ENCODE measurements at regions not wholly inside any gene's neighbourhood (a gene's known extent, or its start where the extent isn't known, plus 50 kb on each side); places are given as distances from the start of the nearest gene placed in this dataset.

- TF ChIP-seq CTCF (conservative IDR thresholded peaks at IDR 0.05; ENCODE audit: low read depth in 2 of 2) (no peak), EZH2 (IDR thresholded peaks at IDR 0.05; ENCODE audit: low read depth, unreplicated experiment) (no peak), POLR2AphosphoS5 (IDR thresholded peaks at IDR 0.05; ENCODE audit: low read depth) (no peak), CREB1 (CRISPR knock-in tag; IDR thresholded peaks at IDR 0.05; ENCODE audit: low read depth) (no peak), JUNB (IDR thresholded peaks at IDR 0.05; ENCODE audit: unreplicated experiment) (no peak), EZH2phosphoT487 (IDR thresholded peaks at IDR 0.05; ENCODE audit: unreplicated experiment) (no peak), STAT1 (IDR thresholded peaks at IDR 0.05; ENCODE audit: unreplicated experiment) (no peak), ZNF331 (CRISPR knock-in tag; IDR thresholded peaks at IDR 0.05; ENCODE audit: low read depth) (no peak), REST (IDR thresholded peaks at IDR 0.05; ENCODE audit: unreplicated experiment) (no peak), NANOG (IDR thresholded peaks at IDR 0.05; ENCODE audit: borderline replicate concordance) (no peak), ZNF114 (CRISPR knock-in tag; IDR thresholded peaks at IDR 0.05) (no peak), ETS1 (IDR thresholded peaks at IDR 0.05) (no peak), ZNF462 (CRISPR knock-in tag; IDR thresholded peaks at IDR 0.05) (no peak)
These were observed 106.8 kb upstream of the FOXK1 start for GRCh38 chr7:4575254-4575653.
